Astrocyte (in vitro differentiated cells and primary cell): ENCODE measurements at regions not wholly inside any gene's neighbourhood (a gene's known extent, or its start where the extent isn't known, plus 50 kb on each side); places are given as distances from the start of the nearest gene placed in this dataset.

Source experiments
- DNase-seq: peaks from one replicate; pipeline ENCODE4 v3.0.0-alpha.2; 2010; ENCODE audit warnings: low read depth
- FAIRE-seq: peaks from 2 replicates; lab custom pipeline; 2011; peaks lifted over from hg19 to GRCh38; lab: Jason Lieb, UNC
- H2AFZ ChIP-seq: 2 replicates; pipeline ENCODE4 v1.6.0; 2012; ENCODE audit warnings: low read depth, low read length, inconsistent platforms
- H3K27ac ChIP-seq: 2 replicates; pipeline ENCODE4 v1.5.1; 2011; ENCODE audit warnings: low read depth, low read length, inconsistent platforms
- H3K27me3 ChIP-seq: 2 replicates; pipeline ENCODE4 v1.6.0; 2011; ENCODE audit warnings: low read length, inconsistent platforms; ENCODE audit not compliant: insufficient read depth
- H3K36me3 ChIP-seq: 2 replicates; pipeline ENCODE4 v1.5.1; 2011; ENCODE audit warnings: low read length, inconsistent platforms; ENCODE audit not compliant: insufficient read depth
- H3K4me1 ChIP-seq: 2 replicates; pipeline ENCODE4 v1.5.1; 2011; ENCODE audit warnings: low read length, inconsistent platforms; ENCODE audit not compliant: insufficient read depth
- H3K4me2 ChIP-seq: 2 replicates; pipeline ENCODE4 v1.6.0; 2012; ENCODE audit warnings: low read length, inconsistent platforms
- H3K4me3 ChIP-seq: 2 replicates; pipeline ENCODE4 v1.5.1; 2011; ENCODE audit warnings: low read depth, mild to moderate bottlenecking, low read length, inconsistent platforms; ENCODE audit not compliant: insufficient read depth
- H3K79me2 ChIP-seq: 2 replicates; pipeline ENCODE4 v1.6.0; 2012; ENCODE audit warnings: mild to moderate bottlenecking, low read length, inconsistent platforms; ENCODE audit not compliant: insufficient read depth
- H3K9ac ChIP-seq: 2 replicates; pipeline ENCODE4 v1.6.0; 2012; ENCODE audit warnings: mild to moderate bottlenecking, low read length, inconsistent platforms
- H3K9me3 ChIP-seq: 2 replicates; pipeline ENCODE4 v1.5.1; 2012; ENCODE audit warnings: low read depth, mild to moderate bottlenecking, low read length, inconsistent platforms; ENCODE audit not compliant: insufficient read depth
- H4K20me1 ChIP-seq: 2 replicates; pipeline ENCODE4 v1.6.0; 2012; ENCODE audit warnings: low read length, inconsistent platforms; ENCODE audit not compliant: insufficient read depth
- H3K27ac Mint-ChIP-seq: one replicate; pipeline ENCODE4 v1.8.0; 2021; ENCODE audit warnings: mild to moderate bottlenecking, mixed read lengths; ENCODE audit not compliant: unreplicated experiment
- H3K27me3 Mint-ChIP-seq: one replicate; pipeline ENCODE4 v1.8.0; 2021; ENCODE audit warnings: low read depth, mixed read lengths; ENCODE audit not compliant: unreplicated experiment
- H3K36me3 Mint-ChIP-seq: one replicate; pipeline ENCODE4 v1.8.0; 2021; ENCODE audit warnings: low read depth, mixed read lengths; ENCODE audit not compliant: unreplicated experiment
- H3K4me1 Mint-ChIP-seq: one replicate; pipeline ENCODE4 v1.8.0; 2021; ENCODE audit warnings: low read depth, mixed read lengths; ENCODE audit not compliant: unreplicated experiment
- H3K4me3 Mint-ChIP-seq: one replicate; pipeline ENCODE4 v1.8.0; 2021; ENCODE audit warnings: mild to moderate bottlenecking, moderate library complexity, mixed read lengths; ENCODE audit not compliant: unreplicated experiment
- H3K9me3 Mint-ChIP-seq: one replicate; pipeline ENCODE4 v1.8.0; 2021; ENCODE audit warnings: mild to moderate bottlenecking, mixed read lengths; ENCODE audit not compliant: unreplicated experiment
- CTCF ChIP-seq: IDR thresholded peaks from 2 replicates; pipeline ENCODE4 v1.5.1; 2011; ENCODE audit warnings: low read depth, mild to moderate bottlenecking, inconsistent platforms, low read length, moderate library complexity; ENCODE audit not compliant: insufficient read depth
- EZH2 ChIP-seq: IDR thresholded peaks from 2 replicates; pipeline ENCODE4 v1.6.1; 2012; ENCODE audit warnings: mild to moderate bottlenecking, low read length, inconsistent platforms; ENCODE audit not compliant: insufficient read depth

GRCh38 chr12:92623386-92623785, 79.4 kb upstream of the PLEKHG7 start:
- Mint-ChIP-seq H3K27me3 (no peaks in the 10 kb centered on the region), H3K36me3 (no peaks in the 10 kb centered on the region), H3K4me1 (peaks cover 40% of the 10 kb centered on the region), H3K9me3 (peaks cover 3% of the 10 kb centered on the region), H3K27ac (peak overlapping the region; percentile 90), H3K4me3 (no peak overlapping the region)
- Histone ChIP-seq H2AFZ (no peak overlapping the region), H3K4me2 (peak overlapping the region; percentile 9), H3K9ac (no peak overlapping the region), H3K27ac (peak overlapping the region; percentile 43), H3K36me3 (no peaks in the 10 kb centered on the region), H3K4me1 (peaks cover 21% of the 10 kb centered on the region), H3K27me3 (no peaks in the 10 kb centered on the region), H3K79me2 (no peaks in the 10 kb centered on the region), H4K20me1 (no peaks in the 10 kb centered on the region), H3K9me3 (no peaks in the 10 kb centered on the region), H3K4me3 (no peak overlapping the region)
- DNase-seq, result peak; percentile 45
- no peak for TF ChIP-seq CTCF
- TF ChIP-seq EZH2, result no peak
- no peak for FAIRE-seq

GRCh38 chr12:92621833-92622232, 81.0 kb upstream of the PLEKHG7 start:
- FAIRE-seq, result no peak
- no peaks in the 10 kb centered on the region for H3K27me3 Mint-ChIP-seq
- no peaks in the 10 kb centered on the region for H3K9me3 ChIP-seq

More at GRCh38 chr12:92621833-92622232, 81.0 kb upstream of the PLEKHG7 start:
- Mint-ChIP-seq H3K27ac (no peak overlapping the region), H3K4me3 (no peak overlapping the region), H3K9me3 (peaks cover 6% of the 10 kb centered on the region), H3K36me3 (no peaks in the 10 kb centered on the region), H3K4me1 (peaks cover 38% of the 10 kb centered on the region)
- Histone ChIP-seq H4K20me1 (no peaks in the 10 kb centered on the region), H3K4me2 (no peak overlapping the region), H3K36me3 (no peaks in the 10 kb centered on the region), H3K27ac (no peak overlapping the region), H3K27me3 (no peaks in the 10 kb centered on the region), H3K4me3 (no peak overlapping the region), H3K9ac (no peak overlapping the region), H3K4me1 (peaks cover 15% of the 10 kb centered on the region), H3K79me2 (no peaks in the 10 kb centered on the region), H2AFZ (no peak overlapping the region)
- TF ChIP-seq EZH2, result no peak
- no peak for TF ChIP-seq CTCF
- no peak for DNase-seq
